ENCODE measurements at regions not wholly inside any gene's neighbourhood (a gene's known extent, or its start where the extent isn't known, plus 50 kb on each side); places are given as distances from the start of the nearest gene placed in this dataset.
"Not testable (repeated sequence)": the region's sequence is repeated elsewhere in the genome, so short reads cannot be mapped to it uniquely, and the experiment has no call there.

DNA sequence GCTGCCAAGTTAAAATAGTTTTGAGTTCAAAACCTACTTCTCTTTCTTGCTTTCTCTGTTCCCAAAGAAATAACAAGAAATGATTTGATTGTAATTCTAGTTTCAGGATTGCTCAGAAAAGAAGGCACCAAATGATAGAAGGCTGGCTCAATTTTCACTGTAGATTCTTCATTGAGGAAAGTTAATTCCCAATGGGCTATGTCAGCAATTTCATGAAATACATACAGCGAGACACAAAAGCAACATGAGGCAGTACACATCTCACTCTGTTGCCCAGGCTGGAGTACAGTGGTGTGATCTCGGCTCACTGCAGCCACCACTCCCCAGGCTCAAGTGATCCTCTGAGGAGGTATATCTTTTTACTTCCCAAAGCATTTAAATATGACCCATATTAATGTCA is 1659.9 kb upstream of the C9orf72 start:
- Histone ChIP-seq H3K27ac (ENCODE audit: low read depth, low read length, poor library complexity, severe bottlenecking) (no peak overlapping the region), H4K20me1 (ENCODE audit: insufficient read depth, low read length) (no peaks in the 10 kb centered on the region), H3K4me1 (ENCODE audit: insufficient read depth, low read length, severe bottlenecking) (peaks cover 30% of the 10 kb centered on the region), H3K9me2 (ENCODE audit: low read depth, low read length) (no peaks in the 10 kb centered on the region), H3K9ac (ENCODE audit: low read length) (no peak overlapping the region), H3K4me2 (ENCODE audit: low read length) (no peak overlapping the region), H3K4me3 (ENCODE audit: low read depth, low read length, poor library complexity, severe bottlenecking) (no peak overlapping the region), H3K9me3 (ENCODE audit: low read length) (no peaks in the 10 kb centered on the region), H3K27me3 (ENCODE audit: insufficient read depth, low read length) (no peaks in the 10 kb centered on the region), H2AFZ (ENCODE audit: low read length) (no peak overlapping the region), H3K79me2 (ENCODE audit: insufficient read depth, low read length) (no peaks in the 10 kb centered on the region), H3K36me3 (ENCODE audit: insufficient read depth, low read length) (no peaks in the 10 kb centered on the region), H3F3A (ENCODE audit: insufficient read depth, low read length) (no peaks in the 10 kb centered on the region)
- TF ChIP-seq EZH2 (IDR thresholded peaks at IDR 0.05; ENCODE audit: borderline replicate concordance, low read length) (no peak), CTCF (IDR thresholded peaks at IDR 0.05; ENCODE audit: low read length) (no peak)

DNA sequence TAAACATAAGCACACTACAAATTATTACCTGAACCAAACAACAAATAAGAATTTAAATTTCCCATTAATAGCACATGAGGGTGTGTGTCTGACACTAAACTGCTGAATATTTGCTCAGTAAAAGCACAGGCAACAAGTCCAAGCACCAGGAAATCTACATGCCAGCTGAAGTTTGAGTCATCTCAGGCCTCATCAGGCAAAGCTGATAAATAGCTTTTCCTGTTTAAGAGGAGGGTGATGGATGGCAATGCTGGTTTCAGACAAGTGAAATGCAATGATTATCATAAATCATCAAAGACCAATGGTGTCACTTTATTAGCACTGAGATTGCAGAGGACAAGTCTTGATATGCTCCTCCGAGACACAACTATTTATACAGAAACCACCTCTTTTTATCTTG is 1668.0 kb upstream of the C9orf72 start:
- no peaks in the 10 kb centered on the region for H3K79me2 ChIP-seq (ENCODE audit: insufficient read depth, low read length)
- H4K20me1 ChIP-seq (ENCODE audit: insufficient read depth, low read length): no peaks in the 10 kb centered on the region
- no peaks in the 10 kb centered on the region for H3K36me3 ChIP-seq (ENCODE audit: insufficient read depth, low read length)
- H3K4me3 ChIP-seq (ENCODE audit: low read depth, low read length, poor library complexity, severe bottlenecking): no peak overlapping the region
- H3K9me3 ChIP-seq (ENCODE audit: low read length): no peaks in the 10 kb centered on the region
- no peaks in the 10 kb centered on the region for H3K4me1 ChIP-seq (ENCODE audit: insufficient read depth, low read length, severe bottlenecking)
- no peak overlapping the region for H3K4me2 ChIP-seq (ENCODE audit: low read length)
- no peaks in the 10 kb centered on the region for H3K27me3 ChIP-seq (ENCODE audit: insufficient read depth, low read length)
- peak overlapping the region; percentile 34; the same call in 1 of the 2 replicates for H2AFZ ChIP-seq (ENCODE audit: low read length)
- H3K9me2 ChIP-seq (ENCODE audit: low read depth, low read length): no peaks in the 10 kb centered on the region
- H3F3A ChIP-seq (ENCODE audit: insufficient read depth, low read length): no peaks in the 10 kb centered on the region
- TF ChIP-seq EZH2 (IDR thresholded peaks at IDR 0.05; ENCODE audit: borderline replicate concordance, low read length): no peak
- H3K9ac ChIP-seq (ENCODE audit: low read length): no peak overlapping the region
- no peak overlapping the region for H3K27ac ChIP-seq (ENCODE audit: low read depth, low read length, poor library complexity, severe bottlenecking)

DNA sequence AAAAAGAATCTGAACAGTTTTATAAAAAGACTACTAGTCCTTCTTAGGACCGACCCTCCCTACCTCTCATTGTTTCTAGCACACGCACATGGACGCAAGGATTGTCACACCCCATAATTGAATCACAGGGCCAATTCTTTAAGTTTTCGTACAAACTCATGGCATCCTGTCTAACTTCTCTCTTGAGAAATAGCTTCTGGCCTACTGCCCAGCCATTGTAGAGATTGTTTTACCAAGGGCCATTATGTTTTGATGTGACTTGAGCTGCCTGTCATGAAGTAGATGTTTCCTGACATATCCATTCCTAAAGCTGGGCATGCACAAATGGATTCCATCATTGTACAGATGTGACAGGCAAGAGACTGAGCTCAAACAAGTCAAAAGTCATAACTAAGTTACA is 1672.1 kb upstream of the C9orf72 start:
- Histone ChIP-seq H2AFZ (ENCODE audit: low read length) (no peak overlapping the region; the same call in 1 of the 2 replicates), H3K27me3 (ENCODE audit: insufficient read depth, low read length) (no peaks in the 10 kb centered on the region), H4K20me1 (ENCODE audit: insufficient read depth, low read length) (no peaks in the 10 kb centered on the region), H3K4me3 (ENCODE audit: low read depth, low read length, poor library complexity, severe bottlenecking) (no peak overlapping the region), H3K9ac (ENCODE audit: low read length) (no peak overlapping the region), H3K27ac (ENCODE audit: low read depth, low read length, poor library complexity, severe bottlenecking) (no peak overlapping the region), H3K9me3 (ENCODE audit: low read length) (no peaks in the 10 kb centered on the region), H3K4me2 (ENCODE audit: low read length) (no peak overlapping the region), H3K79me2 (ENCODE audit: insufficient read depth, low read length) (no peaks in the 10 kb centered on the region), H3K36me3 (ENCODE audit: insufficient read depth, low read length) (no peaks in the 10 kb centered on the region), H3K9me2 (ENCODE audit: low read depth, low read length) (no peaks in the 10 kb centered on the region), H3K4me1 (ENCODE audit: insufficient read depth, low read length, severe bottlenecking) (peaks cover 10% of the 10 kb centered on the region), H3F3A (ENCODE audit: insufficient read depth, low read length) (no peaks in the 10 kb centered on the region)
- no peak for TF ChIP-seq CTCF (IDR thresholded peaks at IDR 0.05; ENCODE audit: low read length)
- no peak for TF ChIP-seq EZH2 (IDR thresholded peaks at IDR 0.05; ENCODE audit: borderline replicate concordance, low read length)

DNA sequence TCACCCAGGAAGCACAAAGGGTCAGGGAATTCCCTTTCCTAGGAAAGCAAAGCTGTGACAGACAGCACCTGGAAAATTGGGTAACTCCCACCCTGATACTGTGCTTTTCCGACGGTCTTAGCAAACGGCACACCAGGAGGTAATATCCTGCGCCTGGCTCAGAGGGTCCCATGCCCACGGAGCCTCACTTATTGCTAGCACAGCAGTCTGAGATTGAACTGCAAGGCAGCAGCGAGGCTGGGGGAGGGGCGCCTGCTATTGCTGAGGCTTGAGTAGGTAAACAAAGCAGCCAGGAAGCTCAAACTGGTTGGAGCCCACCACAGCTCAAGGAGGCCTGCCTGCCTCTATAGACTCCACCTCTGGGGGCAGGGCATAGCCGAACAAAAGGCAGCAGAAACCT is 1697.1 kb upstream of the C9orf72 start:
- not testable (repeated sequence) for H3K9ac ChIP-seq (ENCODE audit: low read length); H2AFZ ChIP-seq (ENCODE audit: low read length); H3K79me2 ChIP-seq (ENCODE audit: insufficient read depth, low read length); H3K4me3 ChIP-seq (ENCODE audit: low read depth, low read length, poor library complexity, severe bottlenecking); H3K9me2 ChIP-seq (ENCODE audit: low read depth, low read length); H3F3A ChIP-seq (ENCODE audit: insufficient read depth, low read length); H3K36me3 ChIP-seq (ENCODE audit: insufficient read depth, low read length); H3K27ac ChIP-seq (ENCODE audit: low read depth, low read length, poor library complexity, severe bottlenecking); H3K27me3 ChIP-seq (ENCODE audit: insufficient read depth, low read length); H4K20me1 ChIP-seq (ENCODE audit: insufficient read depth, low read length); H3K4me2 ChIP-seq (ENCODE audit: low read length); H3K4me1 ChIP-seq (ENCODE audit: insufficient read depth, low read length, severe bottlenecking); H3K9me3 ChIP-seq (ENCODE audit: low read length)
